ENCODE measurements at regions not wholly inside any gene's neighbourhood (a gene's known extent, or its start where the extent isn't known, plus 50 kb on each side); places are given as distances from the start of the nearest gene placed in this dataset.

GRCh38 chr4:175176710-175177109 is 258.6 kb downstream of the ADAM29 start:
- no peaks in the 10 kb centered on the region for H3K9me3 ChIP-seq (ENCODE audit: severe bottlenecking)

DNA sequence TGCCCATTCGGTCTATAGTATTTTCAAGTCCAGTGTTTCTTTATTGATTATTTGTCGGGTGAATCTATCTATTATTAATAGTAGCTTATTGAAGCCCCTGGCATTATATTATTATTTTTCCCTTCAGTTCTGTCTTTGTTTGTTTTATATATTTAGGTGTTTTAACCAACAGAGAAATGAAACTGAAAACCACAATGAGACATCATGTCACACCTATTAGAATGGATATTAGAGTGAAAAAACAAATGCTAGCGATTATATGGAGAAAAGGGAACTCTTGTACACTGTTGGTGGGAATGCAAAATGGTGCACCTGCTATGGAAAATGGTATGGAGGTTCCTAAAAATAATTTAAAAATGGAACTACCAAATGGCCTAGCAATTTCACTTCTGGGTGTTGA is 272.5 kb downstream of the ADAM29 start:
- Histone ChIP-seq H3K4me1 (ENCODE audit: insufficient read depth, poor library complexity, severe bottlenecking) (no peaks in the 10 kb centered on the region), H3K27ac (ENCODE audit: poor library complexity, severe bottlenecking) (no peak overlapping the region), H3K27me3 (ENCODE audit: insufficient read depth, poor library complexity, severe bottlenecking) (no peaks in the 10 kb centered on the region), H3K9me3 (ENCODE audit: severe bottlenecking) (no peaks in the 10 kb centered on the region), H3K36me3 (ENCODE audit: low read depth) (no peaks in the 10 kb centered on the region), H3K4me3 (ENCODE audit: severe bottlenecking) (no peak overlapping the region)
- TF ChIP-seq, protein P1, sequence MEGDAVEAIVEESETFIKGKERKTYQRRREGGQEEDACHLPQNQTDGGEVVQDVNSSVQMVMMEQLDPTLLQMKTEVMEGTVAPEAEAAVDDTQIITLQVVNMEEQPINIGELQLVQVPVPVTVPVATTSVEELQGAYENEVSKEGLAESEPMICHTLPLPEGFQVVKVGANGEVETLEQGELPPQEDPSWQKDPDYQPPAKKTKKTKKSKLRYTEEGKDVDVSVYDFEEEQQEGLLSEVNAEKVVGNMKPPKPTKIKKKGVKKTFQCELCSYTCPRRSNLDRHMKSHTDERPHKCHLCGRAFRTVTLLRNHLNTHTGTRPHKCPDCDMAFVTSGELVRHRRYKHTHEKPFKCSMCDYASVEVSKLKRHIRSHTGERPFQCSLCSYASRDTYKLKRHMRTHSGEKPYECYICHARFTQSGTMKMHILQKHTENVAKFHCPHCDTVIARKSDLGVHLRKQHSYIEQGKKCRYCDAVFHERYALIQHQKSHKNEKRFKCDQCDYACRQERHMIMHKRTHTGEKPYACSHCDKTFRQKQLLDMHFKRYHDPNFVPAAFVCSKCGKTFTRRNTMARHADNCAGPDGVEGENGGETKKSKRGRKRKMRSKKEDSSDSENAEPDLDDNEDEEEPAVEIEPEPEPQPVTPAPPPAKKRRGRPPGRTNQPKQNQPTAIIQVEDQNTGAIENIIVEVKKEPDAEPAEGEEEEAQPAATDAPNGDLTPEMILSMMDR (IDR thresholded peaks at IDR 0.05; ENCODE audit: poor library complexity, severe bottlenecking): no peak
- DNase-seq (ENCODE audit: low spot score) (no peak), ATAC-seq (ENCODE audit: low read depth) (no peak)

More at GRCh38 chr4:175176710-175177109, 258.6 kb downstream of the ADAM29 start:
- DNase-seq (ENCODE audit: low spot score) (no peak), ATAC-seq (ENCODE audit: low read depth) (no peak)
- no peaks in the 10 kb centered on the region for H3K4me1 ChIP-seq (ENCODE audit: insufficient read depth, poor library complexity, severe bottlenecking)
- H3K27me3 ChIP-seq (ENCODE audit: insufficient read depth, poor library complexity, severe bottlenecking): no peaks in the 10 kb centered on the region
- H3K36me3 ChIP-seq (ENCODE audit: low read depth): no peaks in the 10 kb centered on the region
- no peak overlapping the region for H3K4me3 ChIP-seq (ENCODE audit: severe bottlenecking)
- H3K27ac ChIP-seq (ENCODE audit: poor library complexity, severe bottlenecking): no peak overlapping the region
- TF ChIP-seq, protein P1 (IDR thresholded peaks at IDR 0.05; ENCODE audit: poor library complexity, severe bottlenecking): no peak

DNA sequence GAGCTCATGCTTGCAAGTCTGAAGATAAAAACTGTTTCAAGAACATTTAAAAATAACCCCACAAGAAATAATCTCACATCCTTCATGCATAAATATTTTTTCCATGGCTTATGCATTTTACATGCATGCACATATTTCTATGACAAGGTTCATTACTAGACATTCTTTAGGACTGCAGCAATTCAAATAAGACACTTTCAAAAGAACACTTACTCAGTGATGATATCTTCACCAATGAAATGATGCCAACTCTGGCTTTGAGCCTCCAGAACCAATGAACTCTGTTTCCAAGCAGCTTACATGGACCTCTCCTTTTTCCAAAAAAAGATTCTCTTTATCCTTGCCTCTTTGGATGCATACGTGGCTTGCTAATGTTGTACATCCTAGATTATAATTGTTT is 279.9 kb downstream of the ADAM29 start:
- Histone ChIP-seq H3K9me3 (ENCODE audit: severe bottlenecking) (no peaks in the 10 kb centered on the region), H3K4me3 (ENCODE audit: severe bottlenecking) (no peak overlapping the region), H3K4me1 (ENCODE audit: insufficient read depth, poor library complexity, severe bottlenecking) (no peaks in the 10 kb centered on the region), H3K27me3 (ENCODE audit: insufficient read depth, poor library complexity, severe bottlenecking) (no peaks in the 10 kb centered on the region), H3K27ac (ENCODE audit: poor library complexity, severe bottlenecking) (no peak overlapping the region), H3K36me3 (ENCODE audit: low read depth) (no peaks in the 10 kb centered on the region)
- ATAC-seq (ENCODE audit: low read depth): no peak
- TF ChIP-seq, protein P1 (IDR thresholded peaks at IDR 0.05; ENCODE audit: poor library complexity, severe bottlenecking): no peak
- no peak for DNase-seq (ENCODE audit: low spot score)

DNA sequence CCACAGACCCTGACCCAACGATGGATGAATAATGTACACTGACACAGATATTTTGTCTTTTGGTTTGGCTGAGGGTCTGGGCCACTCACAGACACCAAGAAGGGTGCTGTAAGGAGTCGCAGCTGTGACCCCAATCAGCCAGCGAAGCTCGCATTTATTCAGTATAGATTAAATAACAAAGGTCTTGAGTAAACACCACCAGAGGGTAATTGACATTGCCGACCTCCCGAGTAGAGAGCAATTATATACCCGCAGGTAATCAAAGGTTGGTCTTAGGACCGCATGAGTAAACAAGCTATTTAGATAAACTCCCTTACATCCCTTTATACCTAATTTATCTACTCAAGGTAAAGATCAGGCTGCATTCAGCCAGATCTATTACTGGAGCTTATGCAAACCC is 297.1 kb downstream of the ADAM29 start:
- Histone ChIP-seq H3K4me3 (ENCODE audit: severe bottlenecking) (no peak overlapping the region), H3K27me3 (ENCODE audit: insufficient read depth, poor library complexity, severe bottlenecking) (no peaks in the 10 kb centered on the region), H3K4me1 (ENCODE audit: insufficient read depth, poor library complexity, severe bottlenecking) (no peaks in the 10 kb centered on the region), H3K9me3 (ENCODE audit: severe bottlenecking) (peaks cover 3% of the 10 kb centered on the region), H3K27ac (ENCODE audit: poor library complexity, severe bottlenecking) (no peak overlapping the region), H3K36me3 (ENCODE audit: low read depth) (no peaks in the 10 kb centered on the region)
- TF ChIP-seq, protein P1 (IDR thresholded peaks at IDR 0.05; ENCODE audit: poor library complexity, severe bottlenecking): no peak
- ATAC-seq (ENCODE audit: low read depth) (no peak), DNase-seq (ENCODE audit: low spot score) (no peak)

DNA sequence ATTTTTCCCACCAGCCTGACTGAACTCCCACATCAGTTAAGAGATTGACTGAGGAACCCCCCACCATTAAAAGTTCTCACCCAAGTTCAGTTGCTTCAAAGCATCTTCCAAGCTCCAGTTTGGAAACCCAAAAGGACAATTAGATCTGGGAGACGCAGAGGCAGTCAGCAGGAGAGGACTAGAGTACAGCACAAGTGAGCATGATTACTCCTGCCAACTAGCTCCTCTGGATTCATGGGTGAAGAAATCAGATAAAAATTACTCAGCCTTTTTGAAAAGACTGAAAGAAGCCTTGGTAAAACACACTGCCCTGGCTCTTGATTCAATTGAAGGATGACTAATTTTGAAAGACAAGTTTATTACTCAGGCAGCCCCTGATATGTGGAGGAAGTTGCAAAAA is 297.5 kb downstream of the ADAM29 start:
- peaks cover 3% of the 10 kb centered on the region for H3K9me3 ChIP-seq (ENCODE audit: severe bottlenecking)
- no peaks in the 10 kb centered on the region for H3K4me1 ChIP-seq (ENCODE audit: insufficient read depth, poor library complexity, severe bottlenecking)
- DNase-seq (ENCODE audit: low spot score): no peak
- H3K36me3 ChIP-seq (ENCODE audit: low read depth): no peaks in the 10 kb centered on the region
- TF ChIP-seq, protein P1 (IDR thresholded peaks at IDR 0.05; ENCODE audit: poor library complexity, severe bottlenecking): no peak
- ATAC-seq (ENCODE audit: low read depth): no peak
- H3K27me3 ChIP-seq (ENCODE audit: insufficient read depth, poor library complexity, severe bottlenecking): no peaks in the 10 kb centered on the region
- no peak overlapping the region for H3K4me3 ChIP-seq (ENCODE audit: severe bottlenecking)
- no peak overlapping the region for H3K27ac ChIP-seq (ENCODE audit: poor library complexity, severe bottlenecking)

Data from RWPE2 (cell line).